IMR-90 (cell line): ENCODE measurements at regions not wholly inside any gene's neighbourhood (a gene's known extent, or its start where the extent isn't known, plus 50 kb on each side); places are given as distances from the start of the nearest gene placed in this dataset.
A peak's percentile ranks its signal among the peaks of the same experiment; 100 is the strongest.

Experiments used
- CEBPB ChIP-seq: IDR thresholded peaks from 2 replicates; pipeline ENCODE4 v1.6.1; 2012; ENCODE audit warnings: low read depth, low read length, improper control_type of control experiment
- ELK1 ChIP-seq: fragments of 150-350 bp; IDR thresholded peaks from 2 replicates; pipeline ENCODE4 v1.6.1; 2016; ENCODE audit warnings: low read depth, mild to moderate bottlenecking, low read length, moderate library complexity, borderline replicate concordance
- FOS ChIP-seq: fragments of 150-350 bp; IDR thresholded peaks from 2 replicates; pipeline ENCODE4 v1.6.1; 2016; ENCODE audit warnings: low read depth, low read length
- MAFK ChIP-seq: IDR thresholded peaks from 2 replicates; pipeline ENCODE4 v1.6.1; 2012; ENCODE audit warnings: low read depth, low read length, improper control_type of control experiment
- MXI1 ChIP-seq: IDR thresholded peaks from 2 replicates; pipeline ENCODE4 v1.6.1; 2012; ENCODE audit warnings: low read depth, mild to moderate bottlenecking, low read length, moderate library complexity, borderline replicate concordance
- POLR2A ChIP-seq: IDR thresholded peaks from 2 replicates; pipeline ENCODE4 v1.6.1; 2012; ENCODE audit warnings: mild to moderate bottlenecking, low read depth, low read length
- RCOR1 ChIP-seq: IDR thresholded peaks from 2 replicates; pipeline ENCODE4 v1.6.1; 2012; ENCODE audit warnings: mild to moderate bottlenecking, low read length, improper control_type of control experiment; ENCODE audit not compliant: insufficient replicate concordance

GRCh38 chr4:71130827-71131603, 137.6 kb downstream of the DCK start (continued):
- TF ChIP-seq CEBPB (no peak), POLR2A (no peak; the same call in 1 of the 2 replicates), FOS (peak; percentile 20; the same call in 1 of the 2 replicates), MAFK (no peak), RCOR1 (no peak), MXI1 (no peak), ELK1 (no peak)
